Ishikawa (cell line): ENCODE measurements at regions not wholly inside any gene's neighbourhood (a gene's known extent, or its start where the extent isn't known, plus 50 kb on each side); places are given as distances from the start of the nearest gene placed in this dataset.

Source experiments
- CEBPB ChIP-seq: IDR thresholded peaks from 2 replicates; pipeline ENCODE4 v1.6.1; 2012
- CREB1 ChIP-seq: IDR thresholded peaks from 2 replicates; pipeline ENCODE4 v1.6.1; 2012; ENCODE audit warnings: low read depth
- EGR1 ChIP-seq: IDR thresholded peaks from 2 replicates; pipeline ENCODE4 v1.6.1; 2012
- EP300 ChIP-seq: IDR thresholded peaks from 2 replicates; pipeline ENCODE4 v1.6.1; 2012; ENCODE audit warnings: borderline replicate concordance
- FOXM1 ChIP-seq: IDR thresholded peaks from 2 replicates; pipeline ENCODE4 v1.6.1; 2012; ENCODE audit warnings: low read depth, borderline replicate concordance
- NFIC ChIP-seq: IDR thresholded peaks from 2 replicates; pipeline ENCODE4 v1.6.1; 2012
- RAD21 ChIP-seq: IDR thresholded peaks from 2 replicates; pipeline ENCODE4 v1.6.1; 2012; ENCODE audit warnings: low read depth
- TAF1 ChIP-seq: IDR thresholded peaks from 2 replicates; pipeline ENCODE4 v1.6.1; 2012; ENCODE audit warnings: low read depth, mild to moderate bottlenecking
- TCF12 ChIP-seq: IDR thresholded peaks from 2 replicates; pipeline ENCODE4 v1.6.1; 2012; ENCODE audit warnings: low read depth
- TEAD4 ChIP-seq: IDR thresholded peaks from 2 replicates; pipeline ENCODE4 v1.6.1; 2012
- YY1 ChIP-seq: IDR thresholded peaks from 2 replicates; pipeline ENCODE4 v1.6.1; 2012; ENCODE audit warnings: low read depth
- ZBTB7A ChIP-seq: IDR thresholded peaks from 2 replicates; pipeline ENCODE4 v1.6.1; 2012; ENCODE audit warnings: low read depth
- TF ChIP-seq, protein P1 (sequence below): IDR thresholded peaks from 2 replicates; pipeline ENCODE4 v1.6.1; 2012; ENCODE audit warnings: low read depth, mild to moderate bottlenecking
- TF ChIP-seq, protein P2 (sequence below): IDR thresholded peaks from 2 replicates; pipeline ENCODE4 v1.6.1; 2012
- TF ChIP-seq, protein P3 (sequence below): IDR thresholded peaks from 2 replicates; pipeline ENCODE4 v1.6.1; 2012

DNA sequence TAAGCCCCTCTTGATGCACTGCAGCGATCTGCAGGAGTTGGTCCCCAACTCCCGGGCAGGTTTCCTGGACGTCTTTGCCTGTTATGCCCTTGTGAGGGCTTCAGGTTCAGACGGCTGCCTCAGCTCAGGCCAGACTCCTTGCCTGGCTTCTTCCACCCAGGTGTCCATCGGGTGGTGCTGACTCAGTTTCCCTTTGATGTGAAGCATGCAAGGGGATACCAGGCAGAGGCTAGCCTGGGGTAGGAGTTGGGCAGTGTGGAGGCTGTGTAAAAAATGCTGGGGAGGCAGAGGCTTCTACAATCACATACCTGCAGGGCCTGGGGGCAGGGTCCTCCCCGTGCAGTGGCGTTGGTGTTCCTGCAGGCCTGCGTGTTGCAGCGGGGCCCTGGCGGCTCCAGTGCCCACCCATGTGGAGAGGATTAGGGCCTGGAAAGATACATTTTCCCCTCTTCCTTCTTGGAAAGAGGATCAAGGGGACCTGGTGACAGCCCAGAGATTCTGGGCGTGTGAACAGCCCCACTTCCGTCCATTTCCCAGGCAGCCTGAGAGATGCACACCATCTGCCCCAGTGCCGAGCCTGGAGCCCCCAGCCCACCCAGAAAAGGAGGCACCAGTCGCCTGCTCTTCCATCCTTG is 338.3 kb downstream of the DYSF start:
- TF ChIP-seq TAF1: no peak
- no peak for TF ChIP-seq EGR1
- no peak for TF ChIP-seq YY1
- TF ChIP-seq FOXM1: no peak
- no peak for TF ChIP-seq CREB1
- no peak for TF ChIP-seq CEBPB
- TF ChIP-seq ZBTB7A: no peak
- TF ChIP-seq TEAD4: no peak
- no peak for TF ChIP-seq NFIC
- no peak for TF ChIP-seq TCF12
- TF ChIP-seq, protein P1, sequence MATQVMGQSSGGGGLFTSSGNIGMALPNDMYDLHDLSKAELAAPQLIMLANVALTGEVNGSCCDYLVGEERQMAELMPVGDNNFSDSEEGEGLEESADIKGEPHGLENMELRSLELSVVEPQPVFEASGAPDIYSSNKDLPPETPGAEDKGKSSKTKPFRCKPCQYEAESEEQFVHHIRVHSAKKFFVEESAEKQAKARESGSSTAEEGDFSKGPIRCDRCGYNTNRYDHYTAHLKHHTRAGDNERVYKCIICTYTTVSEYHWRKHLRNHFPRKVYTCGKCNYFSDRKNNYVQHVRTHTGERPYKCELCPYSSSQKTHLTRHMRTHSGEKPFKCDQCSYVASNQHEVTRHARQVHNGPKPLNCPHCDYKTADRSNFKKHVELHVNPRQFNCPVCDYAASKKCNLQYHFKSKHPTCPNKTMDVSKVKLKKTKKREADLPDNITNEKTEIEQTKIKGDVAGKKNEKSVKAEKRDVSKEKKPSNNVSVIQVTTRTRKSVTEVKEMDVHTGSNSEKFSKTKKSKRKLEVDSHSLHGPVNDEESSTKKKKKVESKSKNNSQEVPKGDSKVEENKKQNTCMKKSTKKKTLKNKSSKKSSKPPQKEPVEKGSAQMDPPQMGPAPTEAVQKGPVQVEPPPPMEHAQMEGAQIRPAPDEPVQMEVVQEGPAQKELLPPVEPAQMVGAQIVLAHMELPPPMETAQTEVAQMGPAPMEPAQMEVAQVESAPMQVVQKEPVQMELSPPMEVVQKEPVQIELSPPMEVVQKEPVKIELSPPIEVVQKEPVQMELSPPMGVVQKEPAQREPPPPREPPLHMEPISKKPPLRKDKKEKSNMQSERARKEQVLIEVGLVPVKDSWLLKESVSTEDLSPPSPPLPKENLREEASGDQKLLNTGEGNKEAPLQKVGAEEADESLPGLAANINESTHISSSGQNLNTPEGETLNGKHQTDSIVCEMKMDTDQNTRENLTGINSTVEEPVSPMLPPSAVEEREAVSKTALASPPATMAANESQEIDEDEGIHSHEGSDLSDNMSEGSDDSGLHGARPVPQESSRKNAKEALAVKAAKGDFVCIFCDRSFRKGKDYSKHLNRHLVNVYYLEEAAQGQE: no peak
- TF ChIP-seq EP300: no peak
- TF ChIP-seq, protein P2, sequence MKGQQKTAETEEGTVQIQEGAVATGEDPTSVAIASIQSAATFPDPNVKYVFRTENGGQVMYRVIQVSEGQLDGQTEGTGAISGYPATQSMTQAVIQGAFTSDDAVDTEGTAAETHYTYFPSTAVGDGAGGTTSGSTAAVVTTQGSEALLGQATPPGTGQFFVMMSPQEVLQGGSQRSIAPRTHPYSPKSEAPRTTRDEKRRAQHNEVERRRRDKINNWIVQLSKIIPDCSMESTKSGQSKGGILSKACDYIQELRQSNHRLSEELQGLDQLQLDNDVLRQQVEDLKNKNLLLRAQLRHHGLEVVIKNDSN: no peak
- TF ChIP-seq RAD21: no peak
- TF ChIP-seq, protein P3, sequence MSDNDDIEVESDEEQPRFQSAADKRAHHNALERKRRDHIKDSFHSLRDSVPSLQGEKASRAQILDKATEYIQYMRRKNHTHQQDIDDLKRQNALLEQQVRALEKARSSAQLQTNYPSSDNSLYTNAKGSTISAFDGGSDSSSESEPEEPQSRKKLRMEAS: no peak

DNA sequence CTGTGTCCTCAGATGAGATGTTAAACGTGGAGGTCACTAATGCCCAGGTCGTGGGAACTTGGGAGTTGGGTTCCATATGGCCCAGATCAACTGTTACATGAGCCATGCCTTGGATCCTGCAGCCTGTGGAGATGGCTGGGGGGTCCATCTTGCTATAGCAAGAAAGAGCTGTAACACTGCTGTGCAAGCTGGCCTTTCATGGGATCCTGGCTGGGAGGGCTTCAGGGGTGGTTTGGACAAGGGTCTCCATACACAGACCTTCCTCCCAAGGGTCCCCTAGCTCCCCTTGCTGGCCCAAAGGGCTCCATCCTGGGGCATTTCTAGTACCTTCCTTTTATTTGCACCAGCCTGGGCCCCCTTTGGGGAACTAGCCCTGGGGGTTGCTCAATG is 337.7 kb downstream of the DYSF start:
- TF ChIP-seq RAD21: no peak
- TF ChIP-seq CREB1: no peak
- no peak for TF ChIP-seq TEAD4
- TF ChIP-seq, protein P2: no peak
- no peak for TF ChIP-seq CEBPB

DNA sequence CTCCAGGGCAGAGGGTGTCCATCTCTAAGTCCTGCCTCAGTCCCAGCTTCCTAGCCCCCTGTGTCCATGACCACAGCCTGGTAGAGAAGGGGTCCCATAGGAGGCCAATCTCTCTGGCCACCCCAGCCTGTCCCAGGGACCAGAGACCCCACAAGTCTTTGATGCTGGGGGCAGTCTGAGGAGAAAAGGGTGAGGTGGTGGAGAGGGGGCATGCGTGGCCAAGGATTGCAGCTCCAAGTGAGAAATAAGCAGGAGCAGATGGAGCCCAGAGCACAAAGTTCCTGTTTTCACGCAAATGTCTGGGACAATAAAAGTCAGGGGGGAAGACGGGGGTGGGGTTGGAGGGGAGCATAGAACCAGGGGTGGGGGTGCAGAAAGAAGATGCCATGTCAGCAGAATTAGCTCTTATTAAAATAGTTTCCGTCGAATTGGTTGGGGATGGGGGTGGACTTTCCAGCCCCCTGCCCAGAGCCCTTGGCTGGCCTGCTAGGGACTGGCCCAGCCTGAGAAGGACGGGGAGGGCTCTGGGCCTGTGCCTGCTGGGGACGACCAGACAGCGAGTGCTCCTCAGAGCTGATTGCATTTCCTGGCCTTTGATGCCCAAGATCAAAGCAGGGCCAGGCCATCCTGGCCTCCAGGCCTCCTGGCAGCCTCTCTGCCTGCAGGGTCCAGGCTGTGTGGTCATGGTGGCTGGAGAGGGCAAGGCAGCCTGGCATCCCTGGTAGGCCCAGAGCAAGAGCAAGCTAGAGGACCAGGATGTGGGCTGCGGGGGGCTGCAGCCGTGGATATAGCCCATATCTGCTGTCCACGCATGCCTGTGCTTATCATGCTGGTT is 337.1 kb downstream of the DYSF start:
- TF ChIP-seq CREB1 (no peak), CEBPB (no peak), ZBTB7A (no peak), YY1 (no peak), EP300 (no peak), RAD21 (no peak), FOXM1 (no peak), NFIC (no peak), EGR1 (no peak), TAF1 (no peak), TEAD4 (no peak), TCF12 (no peak)
- TF ChIP-seq, protein P2: no peak
- TF ChIP-seq, protein P1: no peak
- TF ChIP-seq, protein P3: no peak

DNA sequence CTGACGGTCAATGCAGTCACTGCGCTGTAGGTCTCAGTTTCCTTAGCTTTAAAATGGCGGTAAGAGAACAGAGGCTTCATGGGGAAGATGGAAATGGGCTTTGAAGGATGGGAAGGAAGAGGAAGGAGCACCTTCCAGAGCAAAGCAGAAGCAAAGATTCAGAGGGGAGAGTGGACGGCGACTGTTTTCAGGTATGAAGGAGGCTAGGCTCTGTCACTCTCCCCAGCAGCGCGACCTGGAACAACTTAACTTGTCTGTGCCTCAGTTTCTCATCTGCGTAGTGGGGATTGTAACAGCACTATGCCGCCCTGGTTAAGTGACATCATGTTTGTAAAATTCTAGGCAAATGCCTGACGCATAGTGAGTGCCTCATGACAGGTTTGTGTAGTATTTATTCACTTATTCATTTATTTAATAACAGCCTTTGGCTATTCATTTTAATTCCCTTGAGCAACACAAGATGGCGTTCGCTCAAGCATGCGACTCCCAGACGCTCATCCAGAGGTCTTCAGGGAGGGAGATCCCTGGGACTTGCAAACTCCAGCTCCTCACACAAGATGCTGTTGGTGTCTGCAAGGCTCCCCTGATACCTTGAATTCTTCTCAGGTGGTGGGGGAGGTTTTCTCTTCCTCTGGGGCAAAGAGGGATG is 336.3 kb downstream of the DYSF start:
- TF ChIP-seq TAF1: no peak
- TF ChIP-seq NFIC: no peak
- TF ChIP-seq ZBTB7A: no peak
- TF ChIP-seq, protein P3: no peak
